ACHN (cell line): ENCODE measurements at regions not wholly inside any gene's neighbourhood (a gene's known extent, or its start where the extent isn't known, plus 50 kb on each side); places are given as distances from the start of the nearest gene placed in this dataset.

ENCODE experiments used
- DNase-seq: peaks from one replicate; pipeline ENCODE4 v3.0.0-alpha.2; 2015
- in situ Hi-C: cut with HindIII; loops from 2 replicates; pipeline ENCODE4 v1.10.0; 2017; ENCODE audit warnings: low sequenced_read_pairs, low pct_ligation_motif_present, low pct_unique_long_range_greater_than_20kb

- in situ Hi-C loops = no loop called here
- DNase-seq = peak; percentile 33
Observed at GRCh38 chr6:148177589-148178233, 164.9 kb upstream of the SASH1 start.

- DNase-seq = peak; percentile 35
- in situ Hi-C loops = no loop called here
Observed at GRCh38 chr6:148179786-148180185, 162.9 kb upstream of the SASH1 start.

- no peak for DNase-seq
- in situ Hi-C loops = no loop called here
Observed at GRCh38 chr6:148182378-148182777, 160.3 kb upstream of the SASH1 start.

GRCh38 chr6:148183776-148184175 lies 158.9 kb upstream of the SASH1 start:
- DNase-seq = no peak
- in situ Hi-C loops = no loop called here

- no peak for DNase-seq
- in situ Hi-C loops = no loop called here
Observed at GRCh38 chr6:148186916-148187315, 155.7 kb upstream of the SASH1 start.

- in situ Hi-C loops = no loop called here
- no peak for DNase-seq
Observed at GRCh38 chr6:148192310-148192709, 150.3 kb upstream of the SASH1 start.

- no peak for DNase-seq
- in situ Hi-C loops = no loop called here
Observed at GRCh38 chr6:148193063-148193680, 149.5 kb upstream of the SASH1 start.

GRCh38 chr6:148195511-148195910 lies 147.1 kb upstream of the SASH1 start:
- in situ Hi-C loops = no loop called here

GRCh38 chr6:148199584-148199983 lies 143.1 kb upstream of the SASH1 start:
- in situ Hi-C loops = no loop called here
- no peak for DNase-seq

More at GRCh38 chr6:148195511-148195910, 147.1 kb upstream of the SASH1 start:
- DNase-seq = no peak

- DNase-seq = no peak
- in situ Hi-C loops = no loop called here
Observed at GRCh38 chr6:148200293-148200692, 142.3 kb upstream of the SASH1 start.

GRCh38 chr6:148200781-148201180 lies 141.9 kb upstream of the SASH1 start:
- DNase-seq = no peak

GRCh38 chr6:148203281-148203925 lies 139.2 kb upstream of the SASH1 start:
- in situ Hi-C loops = no loop called here
- DNase-seq = no peak

More at GRCh38 chr6:148200781-148201180, 141.9 kb upstream of the SASH1 start:
- in situ Hi-C loops = no loop called here

- in situ Hi-C loops = no loop called here
Observed at GRCh38 chr6:148203970-148204369, 138.7 kb upstream of the SASH1 start.

GRCh38 chr6:148208298-148208697 lies 134.3 kb upstream of the SASH1 start:
- no peak for DNase-seq
- in situ Hi-C loops = no loop called here

More at GRCh38 chr6:148203970-148204369, 138.7 kb upstream of the SASH1 start:
- no peak for DNase-seq

- in situ Hi-C loops = no loop called here
- no peak for DNase-seq
Observed at GRCh38 chr6:148211777-148212324, 130.8 kb upstream of the SASH1 start.

- DNase-seq = no peak
- in situ Hi-C loops = no loop called here
Observed at GRCh38 chr6:148212366-148212765, 130.3 kb upstream of the SASH1 start.

- in situ Hi-C loops = no loop called here
- DNase-seq = no peak
Observed at GRCh38 chr6:148213366-148213765, 129.3 kb upstream of the SASH1 start.

- DNase-seq = no peak
- in situ Hi-C loops = no loop called here
Observed at GRCh38 chr6:148214667-148215066, 128.0 kb upstream of the SASH1 start.

- DNase-seq = no peak
- in situ Hi-C loops = no loop called here
Observed at GRCh38 chr6:148217051-148217450, 125.6 kb upstream of the SASH1 start.

- in situ Hi-C loops = no loop called here
- DNase-seq = no peak
Observed at GRCh38 chr6:148217921-148218320, 124.7 kb upstream of the SASH1 start.
